NB4 (cell line): ENCODE measurements at regions not wholly inside any gene's neighbourhood (a gene's known extent, or its start where the extent isn't known, plus 50 kb on each side); places are given as distances from the start of the nearest gene placed in this dataset.

Experiments used
- POLR2A ChIP-seq: IDR thresholded peaks from 2 replicates; pipeline ENCODE4 v1.6.1; 2011; ENCODE audit warnings: mild to moderate bottlenecking; ENCODE audit not compliant: insufficient read length; ENCODE audit errors: extremely low read depth
- TF ChIP-seq, protein P1 (sequence below): IDR thresholded peaks from 2 replicates; pipeline ENCODE4 v1.6.1; 2011; ENCODE audit warnings: low read depth, low read length

DNA sequence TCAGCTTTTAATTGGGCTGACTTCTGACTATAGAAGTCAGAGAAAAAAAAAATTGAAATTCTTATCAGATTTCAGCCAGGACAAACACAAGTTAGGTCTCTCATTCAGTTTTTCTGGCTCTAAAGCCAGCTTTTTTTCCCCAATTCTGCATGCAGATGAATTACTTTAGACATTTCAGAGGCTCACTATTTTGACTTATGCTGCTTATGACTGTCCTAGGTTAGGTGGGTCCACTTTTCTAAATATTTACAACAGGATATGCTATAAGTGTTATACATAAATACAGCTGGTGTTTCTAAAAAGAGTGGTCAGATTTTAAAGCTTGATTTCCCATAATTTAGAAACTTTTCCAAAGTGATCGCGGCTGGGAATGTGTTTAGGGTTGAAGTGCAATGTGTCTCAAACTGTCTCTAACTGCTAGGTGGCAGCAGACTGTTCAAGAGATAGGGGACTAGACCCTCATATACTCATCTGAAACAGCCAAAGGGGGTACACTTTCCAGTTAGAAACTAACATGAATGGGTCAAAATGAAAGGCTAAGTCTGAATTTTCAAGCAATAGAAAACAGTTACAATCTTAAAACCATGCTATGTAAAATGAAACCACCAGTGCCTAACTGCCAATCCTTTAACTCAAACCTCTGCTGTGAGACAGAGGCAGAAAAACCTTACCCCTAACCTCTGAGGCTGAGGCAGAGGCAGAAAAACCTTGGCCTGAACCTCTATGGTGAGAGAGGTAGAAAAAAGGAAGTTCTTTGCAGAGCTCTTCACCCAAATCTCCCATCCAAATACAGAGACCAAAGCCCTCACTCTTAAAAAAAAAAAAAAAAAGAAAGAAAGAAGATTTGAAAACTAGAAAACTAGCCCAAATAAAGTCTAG is 596.0 kb downstream of the NTRK3 start:
- TF ChIP-seq, protein P1, sequence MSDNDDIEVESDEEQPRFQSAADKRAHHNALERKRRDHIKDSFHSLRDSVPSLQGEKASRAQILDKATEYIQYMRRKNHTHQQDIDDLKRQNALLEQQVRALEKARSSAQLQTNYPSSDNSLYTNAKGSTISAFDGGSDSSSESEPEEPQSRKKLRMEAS = no peak
- no peak for TF ChIP-seq POLR2A
